HUES6 (cell line): ENCODE measurements at regions not wholly inside any gene's neighbourhood (a gene's known extent, or its start where the extent isn't known, plus 50 kb on each side); places are given as distances from the start of the nearest gene placed in this dataset.

ENCODE experiments used
- H3K27ac ChIP-seq: 2 replicates; pipeline ENCODE4 v1.7.0; 2013; ENCODE audit warnings: low read depth, mild to moderate bottlenecking, low read length, inconsistent platforms
- H3K27me3 ChIP-seq: 2 replicates; pipeline ENCODE4 v1.6.1; 2013; ENCODE audit warnings: low read length; ENCODE audit not compliant: control insufficient read depth, insufficient read depth
- H3K36me3 ChIP-seq: 2 replicates; pipeline ENCODE4 v1.6.1; 2013; ENCODE audit warnings: low read length; ENCODE audit not compliant: control insufficient read depth, insufficient read depth
- H3K4me1 ChIP-seq: 2 replicates; pipeline ENCODE4 v1.6.1; 2013; ENCODE audit warnings: low read length; ENCODE audit not compliant: control insufficient read depth, insufficient read depth
- H3K4me3 ChIP-seq: 2 replicates; pipeline ENCODE4 v1.5.1; 2013; ENCODE audit warnings: low read depth, low read length
- H3K9ac ChIP-seq: one replicate; pipeline ENCODE4 v1.6.1; 2013; ENCODE audit warnings: mild to moderate bottlenecking, low read length
- H3K9me3 ChIP-seq: 2 replicates; pipeline ENCODE4 v1.6.1; 2013; ENCODE audit warnings: low read depth, low read length; ENCODE audit not compliant: control insufficient read depth, insufficient read depth

DNA sequence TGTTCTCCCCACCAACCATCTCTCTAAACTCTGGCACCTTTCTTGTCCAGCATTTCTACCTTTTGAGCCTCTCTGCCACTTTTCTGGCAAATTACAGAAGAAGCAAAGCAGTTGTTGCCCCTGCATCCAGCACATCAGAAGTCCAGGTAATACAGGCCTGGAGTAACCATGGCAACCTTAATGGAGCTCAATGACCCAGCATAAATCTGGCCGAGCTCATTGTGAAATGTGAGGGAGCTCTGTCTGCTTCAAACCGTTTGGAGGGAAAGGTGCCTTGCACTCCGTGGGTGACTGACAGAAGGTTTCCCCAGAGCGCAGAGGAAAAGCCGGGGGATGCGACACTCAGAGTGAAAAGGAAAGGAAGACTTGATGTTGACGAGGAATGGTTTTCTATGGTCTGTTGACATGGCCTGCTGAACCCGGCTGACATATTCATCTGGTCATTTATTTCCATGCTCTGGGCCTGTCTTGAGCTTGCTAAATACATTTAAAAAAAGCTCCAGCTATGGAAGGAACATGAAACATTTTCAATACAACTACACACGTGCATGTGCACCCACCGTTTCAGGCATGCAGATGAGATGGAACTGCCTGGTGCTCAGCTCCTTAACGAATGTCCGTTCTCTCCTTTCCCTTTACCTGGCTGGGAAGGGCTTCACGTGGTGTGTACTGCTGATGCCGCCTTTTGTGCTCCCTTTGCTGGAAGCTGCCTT lies 74.9 kb downstream of the ADRA2A start:
- Histone ChIP-seq H3K4me1 (no peaks in the 10 kb centered on the region), H3K36me3 (no peaks in the 10 kb centered on the region), H3K4me3 (no peak overlapping the region), H3K9ac (no peak overlapping the region), H3K27me3 (no peaks in the 10 kb centered on the region; the same call in 1 of the 2 replicates), H3K9me3 (no peaks in the 10 kb centered on the region), H3K27ac (no peak overlapping the region)

DNA sequence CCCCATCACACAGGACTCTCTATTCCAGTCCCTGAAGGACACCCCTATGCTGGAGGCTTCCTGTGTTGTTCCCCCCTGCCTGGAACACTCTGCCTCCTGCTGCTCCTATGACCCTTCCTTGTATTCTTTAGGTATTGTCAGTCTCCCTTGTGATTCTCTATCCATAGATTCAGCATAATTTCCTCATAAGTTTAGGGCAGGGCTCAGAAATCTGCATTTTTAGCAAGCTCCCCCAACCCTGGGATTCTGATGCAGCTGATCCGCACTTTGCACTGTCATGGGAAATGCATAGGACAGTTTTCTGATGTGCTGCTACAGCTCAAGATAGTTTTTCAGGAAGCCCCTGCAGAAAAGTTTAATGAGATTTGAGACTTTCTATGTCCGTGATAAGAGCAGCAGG lies 79.9 kb downstream of the ADRA2A start:
- no peaks in the 10 kb centered on the region for H3K4me1 ChIP-seq
- H3K9me3 ChIP-seq, result no peaks in the 10 kb centered on the region
- H3K27ac ChIP-seq, result no peak overlapping the region
- H3K9ac ChIP-seq, result no peak overlapping the region
- no peaks in the 10 kb centered on the region for H3K36me3 ChIP-seq
- no peak overlapping the region for H3K4me3 ChIP-seq
- no peaks in the 10 kb centered on the region for H3K27me3 ChIP-seq

DNA sequence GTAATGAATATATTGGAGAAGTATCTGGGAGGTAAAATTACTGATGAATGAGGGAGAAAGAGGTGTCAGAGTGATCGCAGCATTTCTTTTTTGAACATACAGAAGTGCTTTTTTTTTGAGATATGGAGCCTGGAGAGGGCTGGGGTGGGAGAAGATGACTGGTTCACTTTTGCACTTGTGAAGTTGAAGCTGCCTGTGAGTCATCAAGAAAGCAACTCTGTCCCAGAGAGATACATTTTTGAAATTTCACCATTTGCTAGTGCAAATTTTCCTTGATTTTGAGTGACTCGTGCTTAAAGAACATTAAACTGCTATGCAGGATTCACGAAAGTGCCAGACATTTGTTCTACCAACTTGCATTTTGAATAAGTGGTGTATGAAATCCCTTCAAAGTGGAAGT lies 81.8 kb downstream of the ADRA2A start:
- H3K36me3 ChIP-seq, result no peaks in the 10 kb centered on the region
- H3K4me1 ChIP-seq, result no peaks in the 10 kb centered on the region
- no peak overlapping the region for H3K4me3 ChIP-seq
- H3K27me3 ChIP-seq, result no peaks in the 10 kb centered on the region
- H3K9me3 ChIP-seq, result no peaks in the 10 kb centered on the region
- H3K9ac ChIP-seq, result no peak overlapping the region
- no peak overlapping the region for H3K27ac ChIP-seq

DNA sequence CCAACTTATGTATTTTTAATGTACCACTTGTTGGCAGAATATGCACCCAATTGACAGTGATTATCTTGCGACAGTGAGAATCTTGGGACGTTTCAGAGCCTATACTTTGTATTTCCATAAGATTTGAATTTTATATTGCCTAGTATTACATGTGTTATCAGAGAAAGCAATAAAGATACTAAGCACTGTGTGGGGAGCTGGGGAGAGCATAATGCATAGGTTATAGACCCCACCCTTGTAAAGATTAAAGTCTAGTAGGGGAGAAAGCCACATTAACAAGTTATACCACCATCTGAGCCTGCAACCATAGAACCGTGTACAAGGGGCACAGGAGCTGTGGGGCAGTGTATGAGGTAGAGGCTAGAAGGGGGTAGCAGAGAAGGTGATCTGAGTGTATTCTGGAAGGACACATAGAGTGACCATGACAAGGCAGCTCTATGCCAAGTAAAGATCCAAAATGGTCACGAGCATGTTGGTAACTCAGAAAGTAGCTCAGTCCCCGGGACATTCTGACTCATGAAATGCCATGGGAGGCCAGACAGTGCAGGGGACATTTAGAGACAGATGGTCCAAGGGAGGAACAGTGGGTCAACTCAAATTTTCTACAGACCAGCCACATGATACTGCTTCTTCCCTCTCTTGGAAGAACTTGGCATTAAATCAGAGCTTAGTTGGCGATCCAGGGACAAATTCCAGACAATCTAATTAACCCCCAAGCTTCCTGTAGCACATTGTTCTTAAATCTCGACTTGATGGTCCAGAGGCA lies 84.5 kb downstream of the ADRA2A start:
- Histone ChIP-seq H3K27me3 (no peaks in the 10 kb centered on the region), H3K4me3 (no peak overlapping the region), H3K27ac (no peak overlapping the region), H3K4me1 (no peaks in the 10 kb centered on the region), H3K9ac (no peak overlapping the region), H3K36me3 (no peaks in the 10 kb centered on the region), H3K9me3 (0 out of 2 replicates have a peak, but pooled peaks cover 4% of the 10 kb centered on the region)

DNA sequence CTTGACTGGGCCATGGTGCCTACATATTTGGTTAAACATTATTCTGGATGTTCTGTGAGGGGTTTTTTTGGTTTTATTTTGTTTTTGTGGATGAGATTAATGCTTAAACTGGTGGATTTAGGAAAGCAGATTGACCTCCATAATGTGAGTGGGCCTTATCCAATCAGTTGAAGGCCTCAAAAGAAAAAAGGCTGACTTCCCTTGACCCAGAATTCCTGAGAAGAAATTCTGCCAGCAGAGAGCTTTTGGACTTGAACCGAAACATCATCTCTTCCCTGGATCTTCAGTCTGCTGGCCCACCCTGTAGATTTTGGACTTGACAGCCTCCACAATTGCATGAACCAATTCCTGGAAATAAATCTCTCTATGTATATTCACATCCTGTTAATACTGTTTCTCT lies 94.4 kb downstream of the ADRA2A start:
- H3K36me3 ChIP-seq, result no peaks in the 10 kb centered on the region
- H3K27me3 ChIP-seq, result no peaks in the 10 kb centered on the region
- H3K9ac ChIP-seq, result no peak overlapping the region
- 0 out of 2 replicates have a peak, but pooled peaks cover 2% of the 10 kb centered on the region for H3K9me3 ChIP-seq
- no peaks in the 10 kb centered on the region for H3K4me1 ChIP-seq
- no peak overlapping the region for H3K27ac ChIP-seq
- no peak overlapping the region for H3K4me3 ChIP-seq

DNA sequence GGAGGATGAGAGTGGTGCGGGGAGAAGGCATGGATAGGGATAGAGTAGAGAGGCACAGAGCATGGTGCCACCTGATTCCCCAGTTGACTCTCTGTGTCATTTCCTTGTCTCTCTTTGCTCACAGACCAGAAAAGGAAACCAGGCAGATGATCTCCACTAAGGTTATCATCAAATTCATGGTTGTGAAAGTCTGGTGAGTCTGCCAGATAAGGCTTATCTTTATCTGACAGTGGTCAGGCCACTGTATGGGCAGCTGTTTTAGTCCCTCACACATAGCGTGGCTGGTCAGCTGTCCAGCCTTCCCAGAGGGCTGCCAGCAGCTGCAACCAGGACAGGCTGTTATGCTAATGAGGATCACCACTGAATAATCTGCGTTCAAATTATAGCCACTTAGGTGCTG lies 99.0 kb downstream of the ADRA2A start:
- no peak overlapping the region for H3K9ac ChIP-seq
- no peaks in the 10 kb centered on the region for H3K36me3 ChIP-seq
- H3K27me3 ChIP-seq, result no peaks in the 10 kb centered on the region
- no peak overlapping the region for H3K4me3 ChIP-seq
- H3K27ac ChIP-seq, result no peak overlapping the region
- no peaks in the 10 kb centered on the region for H3K4me1 ChIP-seq
- H3K9me3 ChIP-seq, result no peaks in the 10 kb centered on the region

DNA sequence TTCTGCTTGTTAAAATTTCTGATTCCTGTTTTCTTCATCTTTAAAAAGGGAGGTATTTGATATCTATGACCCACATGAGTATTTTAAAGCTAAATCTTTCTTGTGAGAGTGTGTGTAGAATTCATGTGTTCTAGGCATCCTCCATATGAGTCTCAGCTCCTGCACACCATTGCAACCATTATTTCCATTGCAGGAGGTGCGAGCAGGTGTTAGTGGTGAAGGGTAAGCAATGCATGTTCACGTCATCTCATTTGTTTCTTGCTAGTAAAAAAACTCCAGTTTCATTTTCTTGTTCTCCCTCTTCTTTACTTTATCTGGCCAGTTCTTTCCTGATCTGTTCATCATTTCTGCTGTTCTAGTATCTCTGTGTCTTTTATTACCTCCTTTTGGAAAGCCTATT lies 100.5 kb downstream of the ADRA2A start:
- Histone ChIP-seq H3K36me3 (no peaks in the 10 kb centered on the region), H3K4me3 (no peak overlapping the region), H3K9ac (no peak overlapping the region), H3K27ac (no peak overlapping the region), H3K27me3 (no peaks in the 10 kb centered on the region), H3K4me1 (no peaks in the 10 kb centered on the region), H3K9me3 (no peaks in the 10 kb centered on the region)

DNA sequence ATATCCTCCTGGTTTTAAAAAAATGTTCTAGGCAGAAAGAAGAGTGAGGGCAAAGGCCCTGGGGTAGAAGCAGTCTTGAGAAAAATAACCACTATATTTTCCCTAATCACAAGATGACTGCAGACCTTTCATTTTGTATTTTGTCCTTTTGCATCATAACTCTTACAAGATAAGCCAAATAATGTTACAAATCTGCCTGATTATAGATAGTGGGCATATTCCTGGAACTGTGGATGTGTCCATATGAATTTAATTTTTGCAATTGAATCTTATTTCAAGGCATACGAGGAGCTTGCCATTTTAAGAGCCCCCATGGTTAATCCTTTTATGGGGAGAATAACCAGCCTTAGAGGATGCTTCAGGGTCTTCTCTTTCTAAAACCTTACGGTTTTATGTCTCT lies 102.7 kb downstream of the ADRA2A start:
- Histone ChIP-seq H3K9ac (no peak overlapping the region), H3K4me1 (no peaks in the 10 kb centered on the region), H3K27ac (no peak overlapping the region), H3K9me3 (no peaks in the 10 kb centered on the region), H3K36me3 (no peaks in the 10 kb centered on the region), H3K27me3 (no peaks in the 10 kb centered on the region), H3K4me3 (no peak overlapping the region)

DNA sequence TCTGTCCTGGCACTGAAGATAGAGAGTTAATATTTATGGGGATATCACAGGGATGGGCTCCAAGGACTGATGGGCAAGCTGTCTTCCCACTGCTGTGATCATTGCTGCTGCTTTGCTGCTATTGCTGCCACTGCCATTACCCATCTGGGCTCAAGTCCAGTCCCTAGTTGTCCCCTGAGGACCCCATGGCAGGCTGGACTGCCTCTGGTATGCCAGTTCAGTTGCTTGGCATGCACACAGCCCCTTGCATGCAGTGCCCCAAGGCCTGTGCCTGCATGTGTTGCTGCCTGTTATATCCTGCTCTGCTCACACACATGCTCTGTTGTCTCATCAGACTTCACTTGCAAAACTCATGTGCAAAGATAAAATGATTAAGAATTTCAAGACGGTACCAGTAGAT lies 109.5 kb downstream of the ADRA2A start:
- no peak overlapping the region for H3K4me3 ChIP-seq
- H3K27ac ChIP-seq, result no peak overlapping the region
- H3K4me1 ChIP-seq, result no peaks in the 10 kb centered on the region
- H3K36me3 ChIP-seq, result no peaks in the 10 kb centered on the region
- no peaks in the 10 kb centered on the region for H3K27me3 ChIP-seq
- no peak overlapping the region for H3K9ac ChIP-seq
- H3K9me3 ChIP-seq, result no peaks in the 10 kb centered on the region

DNA sequence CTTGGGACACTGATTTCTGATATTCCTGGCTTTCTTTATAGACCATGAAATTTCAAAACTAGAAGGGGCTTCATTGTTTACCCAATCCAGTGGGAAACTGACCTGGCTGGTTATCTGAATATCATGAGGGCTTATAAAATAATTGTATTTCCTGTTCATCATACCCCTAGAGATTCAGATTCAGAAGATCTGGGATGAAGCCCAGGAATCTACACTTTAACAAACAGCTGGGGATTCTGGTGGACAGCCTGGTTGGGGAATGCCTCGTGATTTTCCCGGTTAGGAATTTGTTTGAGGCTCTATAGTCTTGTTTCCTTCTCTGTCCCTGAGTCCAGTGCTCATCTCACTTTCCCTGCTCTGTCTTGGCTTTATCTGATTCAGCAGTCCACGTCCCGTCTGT lies 110.3 kb downstream of the ADRA2A start:
- Histone ChIP-seq H3K4me3 (no peak overlapping the region), H3K9me3 (no peaks in the 10 kb centered on the region), H3K27ac (no peak overlapping the region), H3K4me1 (no peaks in the 10 kb centered on the region), H3K27me3 (no peaks in the 10 kb centered on the region), H3K36me3 (no peaks in the 10 kb centered on the region), H3K9ac (no peak overlapping the region)

DNA sequence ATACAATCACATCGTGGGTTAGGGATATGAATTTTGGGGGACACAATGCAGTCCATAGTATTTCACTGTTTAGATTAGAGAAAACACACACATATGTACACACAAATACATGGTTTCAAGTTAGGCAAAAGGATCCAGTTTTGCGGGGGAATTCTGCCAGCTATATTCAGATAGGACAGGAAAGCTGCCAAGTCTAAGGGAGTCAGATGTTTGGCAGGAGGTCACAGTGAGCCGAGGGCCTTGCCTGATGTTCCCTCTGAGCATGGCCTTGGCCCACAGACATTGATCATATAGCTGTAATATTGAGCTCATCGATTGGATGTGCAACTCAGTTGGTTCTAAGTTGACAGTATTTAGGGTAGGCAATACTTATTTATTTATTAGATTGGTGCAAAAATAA lies 122.8 kb downstream of the ADRA2A start:
- Histone ChIP-seq H3K4me3 (no peak overlapping the region), H3K9ac (no peak overlapping the region), H3K9me3 (no peaks in the 10 kb centered on the region), H3K27ac (no peak overlapping the region), H3K4me1 (no peaks in the 10 kb centered on the region), H3K27me3 (no peaks in the 10 kb centered on the region), H3K36me3 (no peaks in the 10 kb centered on the region)
